Putamen (tissue), 1 donor: ENCODE measurements at regions not wholly inside any gene's neighbourhood (a gene's known extent, or its start where the extent isn't known, plus 50 kb on each side); places are given as distances from the start of the nearest gene placed in this dataset.
"Not testable (repeated sequence)": the region's sequence is repeated elsewhere in the genome, so short reads cannot be mapped to it uniquely, and the experiment has no call there.

Experiments
- DNase-seq: peaks from one replicate; pipeline ENCODE4 v3.0.0-alpha.2; 2016; ENCODE audit warnings: low spot score

- no peak for DNase-seq
These were observed 68.7 kb downstream of the VSIG4 start for GRCh38 chrX:65971151-65971550.

GRCh38 chrX:65967159-65967558 lies 72.7 kb downstream of the VSIG4 start:
- DNase-seq = not testable (repeated sequence)

GRCh38 chrX:65961714-65962113 lies 78.2 kb downstream of the VSIG4 start:
- no peak for DNase-seq

GRCh38 chrX:65948103-65948502 lies 91.8 kb downstream of the VSIG4 start:
- DNase-seq = no peak

- no peak for DNase-seq
These were observed 98.1 kb downstream of the VSIG4 start for GRCh38 chrX:65941775-65942174.

- no peak for DNase-seq
These were observed 106.7 kb downstream of the VSIG4 start for GRCh38 chrX:65933085-65933589.

GRCh38 chrX:65932173-65933084 lies 107.5 kb downstream of the VSIG4 start:
- DNase-seq = peak; percentile 0

GRCh38 chrX:65928522-65928921 lies 111.4 kb downstream of the VSIG4 start:
- DNase-seq = no peak

- not testable (repeated sequence) for DNase-seq
These were observed 112.5 kb downstream of the VSIG4 start for GRCh38 chrX:65927386-65927785.

- no peak for DNase-seq
These were observed 113.5 kb downstream of the VSIG4 start for GRCh38 chrX:65926095-65927019.

GRCh38 chrX:65925592-65925991 lies 114.3 kb downstream of the VSIG4 start:
- no peak for DNase-seq

GRCh38 chrX:65925005-65925404 lies 114.9 kb downstream of the VSIG4 start:
- no peak for DNase-seq

GRCh38 chrX:65921363-65921762 lies 118.5 kb downstream of the VSIG4 start:
- no peak for DNase-seq

- no peak for DNase-seq
These were observed 119.3 kb downstream of the VSIG4 start for GRCh38 chrX:65920620-65921019.

- no peak for DNase-seq
These were observed 129.0 kb downstream of the VSIG4 start for GRCh38 chrX:65910899-65911298.

- DNase-seq = no peak
These were observed 136.1 kb downstream of the VSIG4 start for GRCh38 chrX:65903750-65904149.

- DNase-seq = no peak
These were observed 137.9 kb downstream of the VSIG4 start for GRCh38 chrX:65902011-65902410.

GRCh38 chrX:65900850-65901844 lies 138.7 kb downstream of the VSIG4 start:
- DNase-seq = no peak

- DNase-seq = no peak
These were observed 145.7 kb downstream of the VSIG4 start for GRCh38 chrX:65894133-65894532.

- not testable (repeated sequence) for DNase-seq
These were observed 148.1 kb downstream of the VSIG4 start for GRCh38 chrX:65891817-65892216.

GRCh38 chrX:65888150-65888549 lies 151.7 kb downstream of the VSIG4 start:
- DNase-seq = not testable (repeated sequence)
